ENCODE measurements at regions not wholly inside any gene's neighbourhood (a gene's known extent, or its start where the extent isn't known, plus 50 kb on each side); places are given as distances from the start of the nearest gene placed in this dataset.

DNA sequence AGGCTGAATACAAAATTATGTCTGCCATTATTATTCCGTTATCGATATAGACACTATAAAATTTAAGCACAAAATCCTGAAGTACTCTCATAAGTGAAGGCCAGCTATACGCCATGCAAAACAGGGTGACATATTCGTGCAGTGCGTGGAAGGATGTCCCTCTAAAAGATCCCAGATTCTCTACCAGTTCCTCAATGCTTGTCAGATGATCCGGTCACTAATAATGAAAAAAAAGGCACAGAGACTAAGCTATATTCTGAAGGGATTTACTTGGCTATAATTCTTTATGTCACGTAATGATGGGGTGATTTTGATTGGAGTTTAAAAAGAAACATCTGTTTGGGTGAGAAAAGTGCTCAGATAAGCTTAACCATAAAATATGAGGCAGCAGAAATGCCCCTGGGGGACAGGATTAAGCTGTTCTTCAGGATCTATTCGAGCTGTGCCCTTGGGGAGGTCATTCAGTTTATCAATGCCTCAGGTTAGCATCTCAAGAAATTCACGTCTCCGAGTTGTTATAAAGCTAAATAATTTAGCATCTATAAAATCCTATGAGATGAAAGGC, 229.7 kb upstream of the PITRM1 start:
- TF ChIP-seq CTCF (IDR thresholded peaks at IDR 0.05; ENCODE audit: low read depth, low read length), result no peak
- no peak for TF ChIP-seq MYC (IDR thresholded peaks at IDR 0.05; ENCODE audit: low read depth, low read length)
- TF ChIP-seq POLR2A (IDR thresholded peaks at IDR 0.05; ENCODE audit: extremely low read depth, insufficient read length), result no peak
